ENCODE measurements at regions not wholly inside any gene's neighbourhood (a gene's known extent, or its start where the extent isn't known, plus 50 kb on each side); places are given as distances from the start of the nearest gene placed in this dataset.

GRCh38 chr6:98092331-98092730, 742.0 kb upstream of the POU3F2 start:
- H3K27ac ChIP-seq (ENCODE audit: low read depth, low read length) = no peak overlapping the region
- no peaks in the 10 kb centered on the region for H3F3A ChIP-seq (ENCODE audit: control insufficient read depth, insufficient read depth)
- no peaks in the 10 kb centered on the region for H3K36me3 ChIP-seq (ENCODE audit: control insufficient read depth, low read length)
- no peak overlapping the region for H3K4me3 ChIP-seq (ENCODE audit: low read length)
- H3K9me3 ChIP-seq (ENCODE audit: control insufficient read depth, insufficient read depth, low read length) = no peaks in the 10 kb centered on the region
- H4K20me1 ChIP-seq (ENCODE audit: control insufficient read depth, insufficient read depth, low read depth, low read length) = no peaks in the 10 kb centered on the region
- TF ChIP-seq EZH2phosphoT487 (IDR thresholded peaks at IDR 0.05; ENCODE audit: borderline replicate concordance, low read length) (no peak), CTCF (IDR thresholded peaks at IDR 0.05; ENCODE audit: low read depth, low read length, poor library complexity, severe bottlenecking) (no peak)
- H3K79me2 ChIP-seq (ENCODE audit: control insufficient read depth, low read length) = no peaks in the 10 kb centered on the region
- no peaks in the 10 kb centered on the region for H3K9me2 ChIP-seq (replicated peaks; ENCODE audit: control insufficient read depth, low read length)
- H3K4me1 ChIP-seq (ENCODE audit: control insufficient read depth, low read length) = no peaks in the 10 kb centered on the region
- no peak overlapping the region for H3K4me2 ChIP-seq (ENCODE audit: low read length)
- no peaks in the 10 kb centered on the region for H3K27me3 ChIP-seq (ENCODE audit: control insufficient read depth, low read length)

- Histone ChIP-seq H3K4me2 (ENCODE audit: low read length) (no peak overlapping the region), H3K4me3 (ENCODE audit: low read length) (no peak overlapping the region), H3K9me2 (replicated peaks; ENCODE audit: control insufficient read depth, low read length) (no peaks in the 10 kb centered on the region), H3K79me2 (ENCODE audit: control insufficient read depth, low read length) (no peaks in the 10 kb centered on the region), H3F3A (ENCODE audit: control insufficient read depth, insufficient read depth) (no peaks in the 10 kb centered on the region), H3K27me3 (ENCODE audit: control insufficient read depth, low read length) (no peaks in the 10 kb centered on the region), H4K20me1 (ENCODE audit: control insufficient read depth, insufficient read depth, low read depth, low read length) (no peaks in the 10 kb centered on the region), H3K9me3 (ENCODE audit: control insufficient read depth, insufficient read depth, low read length) (no peaks in the 10 kb centered on the region), H3K4me1 (ENCODE audit: control insufficient read depth, low read length) (no peaks in the 10 kb centered on the region), H3K27ac (ENCODE audit: low read depth, low read length) (no peak overlapping the region), H3K36me3 (ENCODE audit: control insufficient read depth, low read length) (no peaks in the 10 kb centered on the region)
- TF ChIP-seq CTCF (IDR thresholded peaks at IDR 0.05; ENCODE audit: low read depth, low read length, poor library complexity, severe bottlenecking) (no peak), EZH2phosphoT487 (IDR thresholded peaks at IDR 0.05; ENCODE audit: borderline replicate concordance, low read length) (no peak)
Measured at GRCh38 chr6:98094696-98095095, 739.7 kb upstream of the POU3F2 start.

- no peaks in the 10 kb centered on the region for H3K79me2 ChIP-seq (ENCODE audit: control insufficient read depth, low read length)
- H3K9me2 ChIP-seq (replicated peaks; ENCODE audit: control insufficient read depth, low read length) = no peaks in the 10 kb centered on the region
- H3K27me3 ChIP-seq (ENCODE audit: control insufficient read depth, low read length) = no peaks in the 10 kb centered on the region
- H3K36me3 ChIP-seq (ENCODE audit: control insufficient read depth, low read length) = no peaks in the 10 kb centered on the region
- H3K9me3 ChIP-seq (ENCODE audit: control insufficient read depth, insufficient read depth, low read length) = no peaks in the 10 kb centered on the region
- H3K4me2 ChIP-seq (ENCODE audit: low read length) = no peak overlapping the region
- TF ChIP-seq EZH2phosphoT487 (IDR thresholded peaks at IDR 0.05; ENCODE audit: borderline replicate concordance, low read length) (no peak), CTCF (IDR thresholded peaks at IDR 0.05; ENCODE audit: low read depth, low read length, poor library complexity, severe bottlenecking) (no peak)
- H3F3A ChIP-seq (ENCODE audit: control insufficient read depth, insufficient read depth) = no peaks in the 10 kb centered on the region
- H3K27ac ChIP-seq (ENCODE audit: low read depth, low read length) = no peak overlapping the region
- no peaks in the 10 kb centered on the region for H4K20me1 ChIP-seq (ENCODE audit: control insufficient read depth, insufficient read depth, low read depth, low read length)
- H3K4me3 ChIP-seq (ENCODE audit: low read length) = no peak overlapping the region
- H3K4me1 ChIP-seq (ENCODE audit: control insufficient read depth, low read length) = no peaks in the 10 kb centered on the region
Measured at GRCh38 chr6:98107801-98108200, 726.6 kb upstream of the POU3F2 start.

GRCh38 chr6:98116455-98116854, 717.9 kb upstream of the POU3F2 start:
- H3K4me2 ChIP-seq (ENCODE audit: low read length) = no peak overlapping the region
- TF ChIP-seq EZH2phosphoT487 (IDR thresholded peaks at IDR 0.05; ENCODE audit: borderline replicate concordance, low read length) = no peak
- no peaks in the 10 kb centered on the region for H3K9me3 ChIP-seq (ENCODE audit: control insufficient read depth, insufficient read depth, low read length)
- H3F3A ChIP-seq (ENCODE audit: control insufficient read depth, insufficient read depth) = no peaks in the 10 kb centered on the region
- H3K36me3 ChIP-seq (ENCODE audit: control insufficient read depth, low read length) = no peaks in the 10 kb centered on the region
- H3K79me2 ChIP-seq (ENCODE audit: control insufficient read depth, low read length) = no peaks in the 10 kb centered on the region
- no peak overlapping the region for H3K4me3 ChIP-seq (ENCODE audit: low read length)
- H4K20me1 ChIP-seq (ENCODE audit: control insufficient read depth, insufficient read depth, low read depth, low read length) = no peaks in the 10 kb centered on the region
- H3K27me3 ChIP-seq (ENCODE audit: control insufficient read depth, low read length) = no peaks in the 10 kb centered on the region
- H3K4me1 ChIP-seq (ENCODE audit: control insufficient read depth, low read length) = no peaks in the 10 kb centered on the region
- no peak overlapping the region for H3K27ac ChIP-seq (ENCODE audit: low read depth, low read length)
- H3K9me2 ChIP-seq (replicated peaks; ENCODE audit: control insufficient read depth, low read length) = no peaks in the 10 kb centered on the region
